PC-9 (cell line): ENCODE measurements at regions not wholly inside any gene's neighbourhood (a gene's known extent, or its start where the extent isn't known, plus 50 kb on each side); places are given as distances from the start of the nearest gene placed in this dataset.

Experiments
- CTCF ChIP-seq: fragments of 200-600 bp; sonication (generic); conservative IDR thresholded peaks from 2 replicates; pipeline ENCODE4 v1.6.1; 2017; ENCODE audit warnings: mixed run types, antibody characterized with exemption, mild to moderate bottlenecking, moderate library complexity
- EZH2 ChIP-seq: fragments of 200-600 bp; sonication (generic); IDR thresholded peaks from 2 replicates; pipeline ENCODE4 v1.8.0; 2017; ENCODE audit warnings: antibody characterized with exemption, low read depth

GRCh38 chr10:129253161-129253864, 213.7 kb upstream of the MGMT start:
- TF ChIP-seq CTCF (no peak), EZH2 (no peak)
